Endothelial cell of umbilical vein (primary cell): ENCODE measurements at regions not wholly inside any gene's neighbourhood (a gene's known extent, or its start where the extent isn't known, plus 50 kb on each side); places are given as distances from the start of the nearest gene placed in this dataset.

ENCODE experiments used
- BruUV-seq: library from RNA; stranded (reverse); fragments of 400-500 nt; replicated peaks from 2 replicates; lab custom pipeline; 2021; lab: Mats Ljungman, UMichigan
- CTCF ChIA-PET: fragments of 300-600, 350-600 bp; sonication (Branson Sonifier 250); formaldehyde crosslinking; loops from one replicate; lab custom pipeline; 2021; ENCODE audit warnings: antibody characterized with exemption, inconsistent platforms; lab: Charles Lee
- POLR2A ChIA-PET: fragments of 300-600, 350-600 bp; sonication (Branson Sonifier 250); formaldehyde crosslinking; loops from one replicate; lab custom pipeline; 2021; ENCODE audit warnings: antibody characterized with exemption, inconsistent platforms; lab: Charles Lee
- DNase-seq: peaks from one replicate; pipeline ENCODE4 v3.0.0-alpha.2; 2011; ENCODE audit warnings: low read depth, low spot score
- FAIRE-seq: peaks from 2 replicates; lab custom pipeline; 2011; peaks lifted over from hg19 to GRCh38; lab: Jason Lieb, UNC
- H2AFZ ChIP-seq: 2 replicates; pipeline ENCODE4 v1.6.0; 2012; ENCODE audit warnings: low read depth, low read length, control low read depth, inconsistent platforms
- H3K27ac ChIP-seq: 2 replicates; pipeline ENCODE4 v1.5.1; 2011; ENCODE audit warnings: low read depth, mild to moderate bottlenecking, control low read depth, low read length, moderate library complexity; ENCODE audit not compliant: insufficient read depth
- H3K27me3 ChIP-seq, 2 experiments: 2 replicates each; pipeline versions ENCODE4 v1.6.0 to v1.6.1; 2011; ENCODE audit warnings: low read length in 2 of 2, mixed read lengths in 1 of 2; ENCODE audit not compliant: control insufficient read depth in 2 of 2, insufficient read depth in 2 of 2
- H3K36me3 ChIP-seq, 2 experiments: 2 replicates in 1 of 2; 3 replicates in 1 of 2; pipeline ENCODE4 v1.5.1; 2011; ENCODE audit warnings: low read length in 2 of 2, mild to moderate bottlenecking in 1 of 2, moderate library complexity in 1 of 2; ENCODE audit not compliant: control insufficient read depth in 2 of 2, insufficient read depth in 2 of 2; ENCODE audit errors: extremely low read depth in 1 of 2
- H3K4me1 ChIP-seq: 3 replicates; pipeline ENCODE4 v1.5.1; 2011; ENCODE audit warnings: mild to moderate bottlenecking, low read length; ENCODE audit not compliant: control insufficient read depth, insufficient read depth; ENCODE audit errors: extremely low read depth
- H3K4me2 ChIP-seq: 2 replicates; pipeline ENCODE4 v1.6.1; 2011; ENCODE audit warnings: low read length, control low read depth, mixed read lengths; ENCODE audit not compliant: insufficient read depth
- H3K4me3 ChIP-seq, 3 experiments: fragments of 200-600 bp in 1 of 3; sonication (generic), shearing (Covaris generic) in 1 of 3; replicated peaks in 1 of 3; 2 replicates each; pipeline ENCODE4 v1.5.1; 2011 to 2016; ENCODE audit warnings: control low read depth in 3 of 3, low read length in 3 of 3, mild to moderate bottlenecking in 2 of 3, inconsistent platforms in 1 of 3, low read depth in 1 of 3, moderate library complexity in 1 of 3; ENCODE audit not compliant: insufficient read depth in 1 of 3
- H3K79me2 ChIP-seq: 2 replicates; pipeline ENCODE4 v1.6.0; 2012; ENCODE audit warnings: low read length, inconsistent platforms; ENCODE audit not compliant: control insufficient read depth, insufficient read depth
- H3K9ac ChIP-seq: replicated peaks from 2 replicates; pipeline ENCODE3; 2011; ENCODE audit warnings: low read length, control low read depth; ENCODE audit not compliant: insufficient read depth; ENCODE audit errors: extremely low read depth
- H3K9me1 ChIP-seq: replicated peaks from 3 replicates; pipeline ENCODE4 v1.6.0; 2011; ENCODE audit warnings: mild to moderate bottlenecking, low read length; ENCODE audit not compliant: control insufficient read depth, insufficient read depth; ENCODE audit errors: extremely low read depth
- H3K9me3 ChIP-seq: replicated peaks from 2 replicates; pipeline ENCODE4 v1.5.1; 2012; ENCODE audit warnings: low read length, inconsistent platforms; ENCODE audit not compliant: control insufficient read depth, insufficient read depth
- H4K20me1 ChIP-seq: replicated peaks from 2 replicates; pipeline ENCODE3; 2011; ENCODE audit warnings: mild to moderate bottlenecking, low read length; ENCODE audit not compliant: control insufficient read depth, insufficient read depth; ENCODE audit errors: extremely low read depth
- EZH2 ChIP-seq: IDR thresholded peaks from 2 replicates; pipeline ENCODE4 v1.6.1; 2012; ENCODE audit warnings: borderline replicate concordance, low read depth, mild to moderate bottlenecking, moderate library complexity, low read length, inconsistent platforms; ENCODE audit not compliant: severe bottlenecking
- FOS ChIP-seq: IDR thresholded peaks from 2 replicates; pipeline ENCODE4 v1.6.1; 2011; ENCODE audit warnings: mild to moderate bottlenecking, low read length, moderate library complexity, borderline replicate concordance; ENCODE audit not compliant: insufficient read depth
- GATA2 ChIP-seq: IDR thresholded peaks from 2 replicates; pipeline ENCODE4 v1.7.0; 2011; ENCODE audit warnings: low read depth, mild to moderate bottlenecking, moderate library complexity, mixed read lengths, low read length; ENCODE audit not compliant: insufficient read length, insufficient read depth
- JUN ChIP-seq: IDR thresholded peaks from 2 replicates; pipeline ENCODE4 v1.6.1; 2011; ENCODE audit warnings: borderline replicate concordance, low read depth; ENCODE audit not compliant: insufficient read length, insufficient read depth
- MYC ChIP-seq: IDR thresholded peaks from one replicate; pipeline ENCODE4 v1.6.1; 2011; ENCODE audit warnings: mild to moderate bottlenecking, low read depth, low read length
- POLR2A ChIP-seq: IDR thresholded peaks from 2 replicates; pipeline ENCODE4 v1.6.1; 2012; ENCODE audit warnings: low read depth, mild to moderate bottlenecking, control low read depth, low read length
- POLR2AphosphoS5 ChIP-seq: IDR thresholded peaks from 2 replicates; pipeline ENCODE4 v1.6.1; 2012; ENCODE audit warnings: low read depth, mild to moderate bottlenecking, control low read depth, low read length, moderate library complexity; ENCODE audit not compliant: insufficient read depth
- dilution Hi-C: fragments of 300-500 bp; cut with MboI; formaldehyde crosslinking; loops from one replicate; pipeline ENCODE4 v1.15.0; 2019; ENCODE audit warnings: low sequenced_read_pairs; ENCODE audit not compliant: extremely low pct_ligation_motif_present
- intact Hi-C: fragments of 100-400 bp; cut with micrococcal nuclease; formaldehyde crosslinking; loops from one replicate; pipeline ENCODE4 v1.10.0; 2022
- TF ChIP-seq, protein P1 (sequence below): IDR thresholded peaks from 2 replicates; pipeline ENCODE4 v1.6.1; 2011; ENCODE audit not compliant: insufficient read depth, insufficient read length
- TF ChIP-seq, protein P2 (sequence below), 2 donors: IDR thresholded peaks; 1 replicate in 1 of 2; 2 replicates in 1 of 2; pipeline ENCODE4 v1.5.1; 2011; ENCODE audit warnings: low read length in 2 of 2, mild to moderate bottlenecking in 2 of 2, moderate library complexity in 2 of 2, control low read depth in 1 of 2, inconsistent platforms in 1 of 2, low read depth in 1 of 2; ENCODE audit not compliant: insufficient read depth in 1 of 2; ENCODE audit errors: extremely low read depth in 1 of 2

DNA sequence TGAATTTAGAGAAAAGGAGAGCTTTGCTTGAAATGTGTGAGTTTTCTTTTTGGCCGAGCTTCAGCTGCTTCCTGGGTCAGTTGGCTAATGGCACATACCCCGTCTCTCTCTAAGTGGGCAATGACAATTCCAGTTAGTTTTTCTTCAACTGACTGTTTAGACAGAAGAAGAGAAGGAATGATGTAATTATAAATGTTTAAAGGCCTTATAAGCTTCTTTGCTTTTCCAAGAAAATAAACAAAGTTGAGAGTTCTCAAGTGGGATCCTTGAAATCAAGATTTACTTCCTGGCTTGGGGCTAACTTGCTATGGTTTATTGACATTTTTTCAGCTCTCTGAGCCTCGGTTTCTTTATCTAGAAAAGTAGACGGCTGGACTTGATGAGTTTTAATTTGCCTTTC lies 794.9 kb upstream of the ACVR2A start:
- H3K36me3 ChIP-seq: no peaks in the 10 kb centered on the region
- no peaks in the 10 kb centered on the region for H3K27me3 ChIP-seq
- DNase-seq (no peak), FAIRE-seq (no peak)
- dilution Hi-C loops (no loop called here), intact Hi-C loops (loop anchor here (5.0 kb wide), 1 partner anchor 228 kb away; no protein-coding TSS in a partner anchor)
- no peak for TF ChIP-seq POLR2AphosphoS5
- TF ChIP-seq EZH2: no peak
- no peak for TF ChIP-seq JUN
- no peak for TF ChIP-seq POLR2A
- TF ChIP-seq MYC: no peak
- TF ChIP-seq, protein P1, sequence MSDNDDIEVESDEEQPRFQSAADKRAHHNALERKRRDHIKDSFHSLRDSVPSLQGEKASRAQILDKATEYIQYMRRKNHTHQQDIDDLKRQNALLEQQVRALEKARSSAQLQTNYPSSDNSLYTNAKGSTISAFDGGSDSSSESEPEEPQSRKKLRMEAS: no peak
- no peaks in the 10 kb centered on the region for H3K4me1 ChIP-seq
- no peaks in the 10 kb centered on the region for H3K9me1 ChIP-seq
- H3K79me2 ChIP-seq: no peaks in the 10 kb centered on the region
- no peaks in the 10 kb centered on the region for H3K9me3 ChIP-seq
- no peak overlapping the region for H3K9ac ChIP-seq
- H3K27ac ChIP-seq: no peak overlapping the region
- H2AFZ ChIP-seq: no peak overlapping the region
- H4K20me1 ChIP-seq: no peaks in the 10 kb centered on the region
- no peak overlapping the region for H3K4me2 ChIP-seq
- no peak overlapping the region for H3K4me3 ChIP-seq
- BruUV-seq: no TSS peak
- POLR2A ChIA-PET: no interaction called here
- CTCF ChIA-PET: interaction anchor here (2.0 kb wide), 1 partner anchor 861 kb away, joined by 8 read pairs; no protein-coding TSS in a partner anchor

DNA sequence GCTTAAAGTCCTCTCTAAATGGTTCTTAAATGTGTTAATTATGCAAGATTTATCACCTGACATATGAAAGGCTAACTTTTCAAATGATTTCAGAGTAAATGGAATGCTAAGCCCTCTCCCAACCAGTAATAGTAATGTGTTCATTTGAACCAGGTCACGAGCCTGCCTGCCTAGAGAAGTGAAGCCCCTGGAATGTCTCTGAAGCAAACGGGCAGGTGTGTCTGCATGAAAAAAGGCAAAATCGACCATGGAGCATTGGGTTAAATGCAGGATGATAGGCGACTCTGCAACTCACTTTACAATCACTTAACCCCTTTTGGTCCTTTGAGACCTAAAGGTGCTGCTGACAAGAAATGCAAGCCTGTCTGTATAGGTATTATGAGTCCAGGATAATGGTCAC lies 798.4 kb upstream of the ACVR2A start:
- H3K27me3 ChIP-seq: no peaks in the 10 kb centered on the region
- no TSS peak for BruUV-seq
- POLR2A ChIA-PET: no interaction called here
- no peaks in the 10 kb centered on the region for H4K20me1 ChIP-seq
- H3K9me3 ChIP-seq: no peaks in the 10 kb centered on the region
- DNase-seq (no peak), FAIRE-seq (no peak)
- H3K4me3 ChIP-seq: no peak overlapping the region
- CTCF ChIA-PET: interaction anchor here (3.3 to 4.9 kb wide), 2 partner anchors 312 to 864 kb away, joined by 22 to 65 read pairs; no protein-coding TSS in a partner anchor
- H2AFZ ChIP-seq: no peak overlapping the region
- no peak overlapping the region for H3K27ac ChIP-seq
- dilution Hi-C loops (no loop called here), intact Hi-C loops (loop anchor here (5.0 kb wide), 1 partner anchor 224 kb away; no protein-coding TSS in a partner anchor)
- H3K9me1 ChIP-seq: no peaks in the 10 kb centered on the region
- TF ChIP-seq, protein P1: no peak
- TF ChIP-seq, protein P2, sequence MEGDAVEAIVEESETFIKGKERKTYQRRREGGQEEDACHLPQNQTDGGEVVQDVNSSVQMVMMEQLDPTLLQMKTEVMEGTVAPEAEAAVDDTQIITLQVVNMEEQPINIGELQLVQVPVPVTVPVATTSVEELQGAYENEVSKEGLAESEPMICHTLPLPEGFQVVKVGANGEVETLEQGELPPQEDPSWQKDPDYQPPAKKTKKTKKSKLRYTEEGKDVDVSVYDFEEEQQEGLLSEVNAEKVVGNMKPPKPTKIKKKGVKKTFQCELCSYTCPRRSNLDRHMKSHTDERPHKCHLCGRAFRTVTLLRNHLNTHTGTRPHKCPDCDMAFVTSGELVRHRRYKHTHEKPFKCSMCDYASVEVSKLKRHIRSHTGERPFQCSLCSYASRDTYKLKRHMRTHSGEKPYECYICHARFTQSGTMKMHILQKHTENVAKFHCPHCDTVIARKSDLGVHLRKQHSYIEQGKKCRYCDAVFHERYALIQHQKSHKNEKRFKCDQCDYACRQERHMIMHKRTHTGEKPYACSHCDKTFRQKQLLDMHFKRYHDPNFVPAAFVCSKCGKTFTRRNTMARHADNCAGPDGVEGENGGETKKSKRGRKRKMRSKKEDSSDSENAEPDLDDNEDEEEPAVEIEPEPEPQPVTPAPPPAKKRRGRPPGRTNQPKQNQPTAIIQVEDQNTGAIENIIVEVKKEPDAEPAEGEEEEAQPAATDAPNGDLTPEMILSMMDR (IDR thresholded peaks at IDR 0.05; ENCODE audit: extremely low read depth in 1 of 2, insufficient read depth in 1 of 2, low read depth in 1 of 2, low read length in 2 of 2): no peak
- TF ChIP-seq MYC (no peak), JUN (no peak), EZH2 (no peak), POLR2A (no peak), FOS (no peak), POLR2AphosphoS5 (no peak), GATA2 (no peak)
- no peaks in the 10 kb centered on the region for H3K79me2 ChIP-seq
- H3K4me1 ChIP-seq: no peaks in the 10 kb centered on the region
- H3K4me2 ChIP-seq: no peak overlapping the region
- no peaks in the 10 kb centered on the region for H3K36me3 ChIP-seq
- no peak overlapping the region for H3K9ac ChIP-seq
